GM12891 (cell line): ENCODE measurements at regions not wholly inside any gene's neighbourhood (a gene's known extent, or its start where the extent isn't known, plus 50 kb on each side); places are given as distances from the start of the nearest gene placed in this dataset.

Experiments used
- PAX5 ChIP-seq: IDR thresholded peaks from 2 replicates; pipeline ENCODE4 v1.6.1; 2011; ENCODE audit warnings: low read length, moderate library complexity, mild to moderate bottlenecking; ENCODE audit not compliant: insufficient read depth, severe bottlenecking
- POLR2A ChIP-seq: IDR thresholded peaks from 2 replicates; pipeline ENCODE4 v1.6.1; 2011; ENCODE audit warnings: low read depth, low read length, control low read depth
- POLR2AphosphoS5 ChIP-seq: IDR thresholded peaks from 2 replicates; pipeline ENCODE4 v1.6.1; 2011; ENCODE audit warnings: low read depth, low read length, control low read depth
- TAF1 ChIP-seq: IDR thresholded peaks from 2 replicates; pipeline ENCODE4 v1.6.1; 2011; ENCODE audit warnings: low read depth, low read length, control low read depth

GRCh38 chr6:16936893-16937292 is 165.0 kb upstream of the STMND1 start:
- TF ChIP-seq PAX5, result no peak
- TF ChIP-seq TAF1, result no peak
- no peak for TF ChIP-seq POLR2A
- TF ChIP-seq POLR2AphosphoS5, result no peak
